ENCODE measurements at regions not wholly inside any gene's neighbourhood (a gene's known extent, or its start where the extent isn't known, plus 50 kb on each side); places are given as distances from the start of the nearest gene placed in this dataset.
A peak's percentile ranks its signal among the peaks of the same experiment; 100 is the strongest.

DNA sequence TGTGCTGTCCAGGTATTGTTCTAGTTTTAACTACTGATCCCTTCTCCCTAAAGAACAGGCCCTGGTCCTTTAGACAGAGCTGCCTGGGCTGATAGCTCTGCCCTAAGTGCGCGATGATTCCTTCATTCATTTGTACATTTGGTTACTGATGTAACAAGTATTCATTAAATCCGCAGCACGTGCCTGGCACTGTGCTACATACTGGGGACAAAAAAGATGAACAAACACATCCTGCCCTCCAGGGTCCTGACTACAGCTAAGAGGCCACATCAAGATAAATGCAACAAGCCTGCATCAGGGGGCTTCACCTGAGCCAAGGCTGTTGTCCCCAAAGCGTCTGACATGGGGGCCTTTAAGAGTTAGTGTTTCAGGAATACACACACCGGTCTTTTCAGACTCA lies 99.0 kb upstream of the PODXL start:
- Mint-ChIP-seq H3K9me3 (no peaks in the 10 kb centered on the region), H3K4me1 (peaks cover 9% of the 10 kb centered on the region), H3K27me3 (peaks cover 10% of the 10 kb centered on the region), H3K4me3 (no peak overlapping the region), H3K27ac (no peak overlapping the region), H3K36me3 (no peaks in the 10 kb centered on the region)
- ATAC-seq (ENCODE audit: low read depth) (no peak), DNase-seq (ENCODE audit: low spot score in 2 of 2) (no peak)

GRCh38 chr7:131654668-131655326 lies 98.4 kb upstream of the PODXL start:
- Mint-ChIP-seq H3K9me3 (no peaks in the 10 kb centered on the region), H3K4me3 (no peak overlapping the region), H3K27ac (no peak overlapping the region), H3K27me3 (peaks cover 10% of the 10 kb centered on the region), H3K36me3 (no peaks in the 10 kb centered on the region), H3K4me1 (peaks cover 9% of the 10 kb centered on the region)
- DNase-seq (ENCODE audit: low spot score in 2 of 2): peak; percentile 89 to 94
- ATAC-seq (ENCODE audit: low read depth): peak; percentile 97

GRCh38 chr7:131654249-131654558 lies 97.8 kb upstream of the PODXL start:
- Mint-ChIP-seq H3K4me3 (no peak overlapping the region), H3K9me3 (no peaks in the 10 kb centered on the region), H3K4me1 (peaks cover 9% of the 10 kb centered on the region), H3K27me3 (peaks cover 10% of the 10 kb centered on the region), H3K36me3 (no peaks in the 10 kb centered on the region), H3K27ac (no peak overlapping the region)
- DNase-seq (ENCODE audit: low spot score in 2 of 2) (no peak), ATAC-seq (ENCODE audit: low read depth) (no peak)

GRCh38 chr7:131653418-131654248 lies 97.2 kb upstream of the PODXL start:
- no peaks in the 10 kb centered on the region for H3K9me3 Mint-ChIP-seq

GRCh38 chr7:131652934-131653333 lies 96.5 kb upstream of the PODXL start:
- no peaks in the 10 kb centered on the region for H3K36me3 Mint-ChIP-seq
- H3K4me3 Mint-ChIP-seq: no peak overlapping the region
- no peaks in the 10 kb centered on the region for H3K9me3 Mint-ChIP-seq
- H3K27me3 Mint-ChIP-seq: peaks cover 12% of the 10 kb centered on the region
- no peak for DNase-seq (ENCODE audit: low spot score in 2 of 2)
- peaks cover 9% of the 10 kb centered on the region for H3K4me1 Mint-ChIP-seq
- ATAC-seq (ENCODE audit: low read depth): no peak
- H3K27ac Mint-ChIP-seq: no peak overlapping the region

More at GRCh38 chr7:131653418-131654248, 97.2 kb upstream of the PODXL start:
- no peak for ATAC-seq (ENCODE audit: low read depth)
- H3K36me3 Mint-ChIP-seq: no peaks in the 10 kb centered on the region
- H3K4me3 Mint-ChIP-seq: no peak overlapping the region
- DNase-seq (ENCODE audit: low spot score in 2 of 2): no peak
- no peak overlapping the region for H3K27ac Mint-ChIP-seq
- peaks cover 9% of the 10 kb centered on the region for H3K4me1 Mint-ChIP-seq
- peaks cover 12% of the 10 kb centered on the region for H3K27me3 Mint-ChIP-seq

- ATAC-seq (ENCODE audit: low read depth) (no peak), DNase-seq (ENCODE audit: low spot score in 2 of 2) (no peak)
- no peak overlapping the region for H3K4me3 Mint-ChIP-seq
- H3K27me3 Mint-ChIP-seq: peaks cover 10% of the 10 kb centered on the region
- no peaks in the 10 kb centered on the region for H3K36me3 Mint-ChIP-seq
- H3K9me3 Mint-ChIP-seq: no peaks in the 10 kb centered on the region
- no peak overlapping the region for H3K27ac Mint-ChIP-seq
- H3K4me1 Mint-ChIP-seq: peaks cover 9% of the 10 kb centered on the region
These were observed 95.8 kb upstream of the PODXL start for GRCh38 chr7:131652194-131652593.

- H3K27me3 Mint-ChIP-seq: peaks cover 10% of the 10 kb centered on the region
- no peak for DNase-seq (ENCODE audit: low spot score in 2 of 2)
- H3K36me3 Mint-ChIP-seq: no peaks in the 10 kb centered on the region
- no peak overlapping the region for H3K27ac Mint-ChIP-seq
- peaks cover 9% of the 10 kb centered on the region for H3K4me1 Mint-ChIP-seq
- no peak overlapping the region for H3K4me3 Mint-ChIP-seq
- no peaks in the 10 kb centered on the region for H3K9me3 Mint-ChIP-seq
- no peak for ATAC-seq (ENCODE audit: low read depth)
These were observed 93.5 kb upstream of the PODXL start for GRCh38 chr7:131649879-131650278.

- Mint-ChIP-seq H3K4me1 (peaks cover 4% of the 10 kb centered on the region), H3K27ac (no peak overlapping the region), H3K4me3 (no peak overlapping the region), H3K27me3 (peaks cover 7% of the 10 kb centered on the region), H3K9me3 (no peaks in the 10 kb centered on the region), H3K36me3 (no peaks in the 10 kb centered on the region)
- no peak for DNase-seq (ENCODE audit: low spot score in 2 of 2)
- ATAC-seq (ENCODE audit: low read depth): no peak
These were observed 92.6 kb upstream of the PODXL start for GRCh38 chr7:131649003-131649541.

DNA sequence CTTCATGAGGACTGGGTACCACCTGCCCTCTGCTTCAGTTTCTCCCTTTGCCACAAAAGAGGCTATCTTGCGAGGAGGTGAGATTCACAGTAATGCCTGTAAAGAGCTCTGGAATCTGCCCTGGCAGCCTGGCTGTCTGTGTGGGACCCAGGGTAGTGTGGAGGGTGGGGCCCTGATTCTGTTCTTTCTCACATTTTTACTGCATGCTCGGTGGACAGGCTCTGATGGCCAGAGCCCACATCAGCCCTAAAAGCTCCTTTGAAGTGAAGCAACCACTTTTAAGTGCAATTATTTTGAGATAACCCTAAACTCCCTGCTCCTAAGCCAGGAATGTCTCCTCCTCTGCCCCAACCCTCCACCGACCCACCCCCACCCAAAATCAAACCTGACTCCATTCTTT lies 92.1 kb upstream of the PODXL start:
- ATAC-seq (ENCODE audit: low read depth): no peak
- no peak overlapping the region for H3K4me3 Mint-ChIP-seq
- no peaks in the 10 kb centered on the region for H3K36me3 Mint-ChIP-seq
- no peaks in the 10 kb centered on the region for H3K9me3 Mint-ChIP-seq
- DNase-seq (ENCODE audit: low spot score in 2 of 2): no peak
- no peak overlapping the region for H3K27ac Mint-ChIP-seq
- no peaks in the 10 kb centered on the region for H3K4me1 Mint-ChIP-seq
- peaks cover 4% of the 10 kb centered on the region for H3K27me3 Mint-ChIP-seq

GRCh38 chr7:131646203-131646602 lies 89.8 kb upstream of the PODXL start:
- H3K4me3 Mint-ChIP-seq: no peak overlapping the region
- H3K27me3 Mint-ChIP-seq: peaks cover 12% of the 10 kb centered on the region
- no peaks in the 10 kb centered on the region for H3K4me1 Mint-ChIP-seq
- no peaks in the 10 kb centered on the region for H3K9me3 Mint-ChIP-seq
- DNase-seq (ENCODE audit: low spot score in 2 of 2): no peak
- no peak overlapping the region for H3K27ac Mint-ChIP-seq
- no peak for ATAC-seq (ENCODE audit: low read depth)
- H3K36me3 Mint-ChIP-seq: no peaks in the 10 kb centered on the region

GRCh38 chr7:131642429-131642828 lies 86.0 kb upstream of the PODXL start:
- peaks cover 15% of the 10 kb centered on the region for H3K27me3 Mint-ChIP-seq
- no peaks in the 10 kb centered on the region for H3K9me3 Mint-ChIP-seq
- no peaks in the 10 kb centered on the region for H3K4me1 Mint-ChIP-seq
- no peak overlapping the region for H3K27ac Mint-ChIP-seq
- H3K36me3 Mint-ChIP-seq: no peaks in the 10 kb centered on the region
- ATAC-seq (ENCODE audit: low read depth) (no peak), DNase-seq (ENCODE audit: low spot score in 2 of 2) (no peak)
- H3K4me3 Mint-ChIP-seq: no peak overlapping the region

DNA sequence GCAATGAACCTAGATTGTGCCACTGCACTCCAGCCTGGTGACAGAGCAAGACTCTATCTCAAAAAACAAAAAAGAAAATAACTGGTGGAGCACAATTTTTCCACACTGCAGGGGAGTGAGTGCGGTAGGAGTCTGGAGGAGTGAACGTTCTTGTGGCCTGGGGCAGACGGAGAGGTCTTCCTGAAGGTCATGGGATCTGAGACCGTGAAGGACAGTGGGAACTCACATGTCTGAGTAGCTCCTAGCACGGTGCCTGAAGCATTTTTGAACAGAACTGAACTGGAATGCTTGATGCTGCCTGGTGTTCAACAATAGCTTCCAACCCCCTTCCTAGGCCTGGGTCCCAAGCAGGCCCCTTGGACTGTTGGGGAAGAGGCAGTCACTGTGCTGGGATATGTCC lies 84.3 kb upstream of the PODXL start:
- Mint-ChIP-seq H3K9me3 (no peaks in the 10 kb centered on the region), H3K36me3 (no peaks in the 10 kb centered on the region), H3K4me3 (no peak overlapping the region), H3K4me1 (no peaks in the 10 kb centered on the region), H3K27me3 (peaks cover 20% of the 10 kb centered on the region), H3K27ac (no peak overlapping the region)
- no peak for DNase-seq (ENCODE audit: low spot score in 2 of 2)
- no peak for ATAC-seq (ENCODE audit: low read depth)

DNA sequence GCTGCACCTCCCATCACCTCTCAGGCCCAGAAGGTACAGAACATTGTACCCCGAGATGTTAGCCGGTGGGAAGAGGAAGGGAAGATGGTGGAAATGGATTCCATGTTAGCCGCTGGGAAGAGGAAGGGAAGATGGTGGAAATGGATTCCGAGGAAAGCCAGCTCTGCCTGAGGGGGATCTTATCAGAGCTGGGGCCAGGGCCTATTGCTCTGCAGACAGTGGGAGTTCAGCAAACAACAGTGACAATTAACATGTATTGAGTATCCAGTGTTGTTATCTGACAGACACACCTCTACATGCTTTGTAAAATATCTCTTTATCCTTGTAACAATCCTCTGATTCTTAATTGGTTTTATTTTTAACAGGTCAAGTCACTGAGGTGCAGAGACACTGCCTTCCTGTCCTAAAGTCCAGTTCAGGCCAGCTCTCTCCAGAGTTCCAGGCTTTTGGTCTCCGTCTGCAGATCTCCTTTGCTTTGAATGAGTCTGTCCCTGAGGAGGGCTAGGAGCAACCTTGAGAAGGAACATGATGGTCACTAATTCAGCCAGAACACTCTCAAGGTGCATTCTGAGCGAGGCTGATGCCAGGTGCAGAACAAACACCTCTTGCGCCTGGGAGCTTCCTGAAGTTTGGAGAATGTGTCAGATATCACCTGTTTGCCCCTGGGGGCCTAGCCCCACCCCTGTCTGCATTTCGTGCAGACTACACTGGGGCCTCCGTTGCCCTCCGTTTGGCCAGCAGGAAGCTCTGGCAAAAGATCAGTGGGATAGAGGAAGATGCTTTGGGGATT lies 82.4 kb upstream of the PODXL start:
- ATAC-seq (ENCODE audit: low read depth): no peak
- H3K4me3 Mint-ChIP-seq: no peak overlapping the region

GRCh38 chr7:131637859-131638258 lies 81.4 kb upstream of the PODXL start:
- DNase-seq (ENCODE audit: low spot score in 2 of 2) (no peak), ATAC-seq (ENCODE audit: low read depth) (no peak)
- H3K27ac Mint-ChIP-seq: no peak overlapping the region
- no peaks in the 10 kb centered on the region for H3K36me3 Mint-ChIP-seq
- no peak overlapping the region for H3K4me3 Mint-ChIP-seq
- no peaks in the 10 kb centered on the region for H3K4me1 Mint-ChIP-seq
- H3K9me3 Mint-ChIP-seq: no peaks in the 10 kb centered on the region
- H3K27me3 Mint-ChIP-seq: peaks cover 18% of the 10 kb centered on the region

More for the DNA sequence above, 82.4 kb upstream of the PODXL start:
- no peaks in the 10 kb centered on the region for H3K9me3 Mint-ChIP-seq
- H3K27me3 Mint-ChIP-seq: peaks cover 18% of the 10 kb centered on the region
- H3K36me3 Mint-ChIP-seq: no peaks in the 10 kb centered on the region
- H3K4me1 Mint-ChIP-seq: no peaks in the 10 kb centered on the region
- H3K27ac Mint-ChIP-seq: no peak overlapping the region
- DNase-seq (ENCODE audit: low spot score in 2 of 2): no peak

Measured in memory B cell (primary cell).